Mucosa of rectum (tissue), 2 donors: ENCODE measurements at regions not wholly inside any gene's neighbourhood (a gene's known extent, or its start where the extent isn't known, plus 50 kb on each side); places are given as distances from the start of the nearest gene placed in this dataset.

Source experiments
- H3K27ac ChIP-seq, 2 donors: one replicate each; pipeline ENCODE4 v1.7.0; 2013; ENCODE audit warnings: inconsistent platforms in 2 of 2, low read depth in 2 of 2, low read length in 2 of 2
- H3K27me3 ChIP-seq, 2 donors: one replicate each; pipeline ENCODE4 v1.7.0; 2013; ENCODE audit warnings: low read length in 2 of 2; ENCODE audit not compliant: control insufficient read depth in 2 of 2, insufficient read depth in 2 of 2
- H3K36me3 ChIP-seq, 2 donors: one replicate each; pipeline ENCODE4 v1.7.0; 2013; ENCODE audit warnings: low read length in 2 of 2; ENCODE audit not compliant: control insufficient read depth in 2 of 2, insufficient read depth in 2 of 2
- H3K4me1 ChIP-seq, 2 donors: one replicate each; pipeline ENCODE4 v1.7.0; 2013; ENCODE audit warnings: low read length in 2 of 2, mild to moderate bottlenecking in 1 of 2; ENCODE audit not compliant: control insufficient read depth in 2 of 2, insufficient read depth in 2 of 2
- H3K4me3 ChIP-seq, 2 donors: one replicate each; pipeline ENCODE4 v1.7.0; 2013; ENCODE audit warnings: low read length in 2 of 2
- H3K9ac ChIP-seq, 2 donors: one replicate each; pipeline ENCODE4 v1.7.0; 2013; ENCODE audit warnings: low read length in 2 of 2, low read depth in 1 of 2, mild to moderate bottlenecking in 1 of 2
- H3K9me3 ChIP-seq, 2 donors: one replicate each; pipeline ENCODE4 v1.7.0; 2013; ENCODE audit warnings: low read length in 2 of 2; ENCODE audit not compliant: control insufficient read depth in 2 of 2
- donor health status: healthy.
- donor health status: Normal muscosa, but diverticular disease.

DNA sequence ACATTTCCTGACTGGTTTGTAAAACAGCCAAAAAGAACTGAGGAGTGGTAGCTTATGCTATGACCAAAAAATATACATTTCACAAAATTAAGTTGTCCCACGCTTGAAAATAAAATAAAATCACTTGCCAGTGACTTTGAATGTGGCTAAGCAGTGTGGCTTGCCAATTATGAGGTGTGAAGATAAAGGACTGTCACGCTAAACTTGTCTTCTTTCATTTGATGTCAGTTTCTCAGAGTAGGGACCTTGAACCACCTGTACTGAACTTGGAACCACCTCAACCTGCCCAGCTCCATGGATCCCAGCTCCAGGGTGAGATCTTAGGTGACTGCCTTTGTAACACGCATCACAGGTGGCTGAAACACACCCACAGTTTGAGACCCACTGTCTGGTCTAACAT, 113.7 kb upstream of the TBL1X start:
- H3K27me3 ChIP-seq = no peaks in the 10 kb centered on the region
- no peak overlapping the region for H3K27ac ChIP-seq

DNA sequence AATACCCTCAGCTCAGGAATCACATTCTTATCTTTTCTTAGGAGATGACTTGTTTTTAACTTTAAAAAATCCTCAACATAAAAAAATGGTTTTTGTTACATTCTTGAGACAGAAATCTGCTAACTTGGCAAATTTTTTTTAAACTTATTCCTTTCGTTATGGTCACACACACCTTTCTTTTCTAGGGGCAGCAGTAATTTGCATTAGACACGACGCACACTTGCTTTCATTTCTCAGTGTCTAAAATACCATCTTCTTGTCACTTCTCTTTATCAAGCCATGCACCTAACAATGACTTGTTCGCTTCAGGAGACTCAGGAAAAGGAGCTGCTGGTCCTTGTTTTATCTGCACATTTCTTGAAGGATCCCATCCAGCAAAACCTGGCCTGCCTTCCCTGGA, 112.6 kb upstream of the TBL1X start:
- H3K4me3 ChIP-seq = peak overlapping the region in 1 of 2 donors; percentile 39
- H3K9ac ChIP-seq = no peak overlapping the region
- H3K27ac ChIP-seq = peak overlapping the region in 1 of 2 donors; percentile 24
- no peaks in the 10 kb centered on the region for H3K36me3 ChIP-seq
- H3K27me3 ChIP-seq = no peaks in the 10 kb centered on the region
- no peaks in the 10 kb centered on the region for H3K9me3 ChIP-seq
- H3K4me1 ChIP-seq = peaks cover 0 to 5% of the 10 kb centered on the region in 2 donors

More for the DNA sequence above, 113.7 kb upstream of the TBL1X start:
- Histone ChIP-seq H3K9ac (no peak overlapping the region), H3K9me3 (no peaks in the 10 kb centered on the region), H3K4me3 (no peak overlapping the region), H3K4me1 (peaks cover 0 to 5% of the 10 kb centered on the region in 2 donors), H3K36me3 (no peaks in the 10 kb centered on the region)

GRCh38 chrX:9352694-9353411, 112.0 kb upstream of the TBL1X start:
- H3K9ac ChIP-seq = no peak overlapping the region
- H3K27me3 ChIP-seq = no peaks in the 10 kb centered on the region
- H3K4me1 ChIP-seq = peaks cover 0 to 5% of the 10 kb centered on the region in 2 donors
- peak overlapping the region in 1 of 2 donors; percentile 24 for H3K27ac ChIP-seq
- H3K9me3 ChIP-seq = no peaks in the 10 kb centered on the region
- no peaks in the 10 kb centered on the region for H3K36me3 ChIP-seq
- peak overlapping the region in 1 of 2 donors; percentile 39 for H3K4me3 ChIP-seq

DNA sequence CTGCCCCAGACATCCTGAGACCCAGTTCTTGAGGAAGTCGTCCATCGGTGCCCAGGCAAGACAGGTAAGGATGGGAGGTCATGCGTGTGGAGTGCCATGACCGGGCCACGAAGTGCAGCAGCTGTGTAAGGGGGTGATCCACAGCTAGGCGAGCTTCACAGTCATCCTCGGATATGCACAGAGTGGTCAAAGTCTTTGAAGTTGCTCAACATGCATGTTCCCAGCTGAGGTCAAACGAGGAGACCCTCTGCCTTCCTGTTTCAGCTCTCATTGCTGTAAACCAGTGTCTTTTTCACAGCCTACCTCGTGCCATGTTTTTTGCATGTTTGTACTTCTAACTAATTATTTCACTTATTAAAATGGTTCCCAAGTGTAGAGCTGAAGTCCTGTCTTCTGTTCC, 109.9 kb upstream of the TBL1X start:
- no peaks in the 10 kb centered on the region for H3K27me3 ChIP-seq
- H3K4me3 ChIP-seq = no peak overlapping the region
- peaks cover 0 to 5% of the 10 kb centered on the region in 2 donors for H3K4me1 ChIP-seq
- no peaks in the 10 kb centered on the region for H3K9me3 ChIP-seq
- H3K9ac ChIP-seq = no peak overlapping the region
- H3K36me3 ChIP-seq = no peaks in the 10 kb centered on the region
- no peak overlapping the region for H3K27ac ChIP-seq

DNA sequence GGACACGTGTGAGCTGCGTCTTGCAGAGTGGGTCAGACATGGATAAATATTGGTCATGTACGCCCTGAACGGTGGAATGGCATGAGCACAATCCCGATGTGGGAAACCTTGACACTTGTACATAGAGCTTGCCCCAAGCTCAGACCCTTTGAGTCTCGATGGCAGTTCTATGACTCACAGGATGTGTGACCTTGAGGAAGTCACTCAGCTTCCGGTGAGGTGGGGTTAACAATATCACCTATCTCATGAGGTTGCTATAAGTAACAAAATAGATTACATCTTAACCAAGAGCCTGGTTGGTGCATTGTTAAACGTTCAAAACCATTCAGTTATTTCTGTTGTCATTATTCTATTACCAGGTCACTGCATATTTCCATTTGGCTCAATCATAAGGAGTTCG, 109.1 kb upstream of the TBL1X start:
- Histone ChIP-seq H3K4me1 (peaks cover 0 to 5% of the 10 kb centered on the region in 2 donors), H3K36me3 (no peaks in the 10 kb centered on the region), H3K4me3 (no peak overlapping the region), H3K9me3 (no peaks in the 10 kb centered on the region), H3K27ac (no peak overlapping the region), H3K9ac (no peak overlapping the region), H3K27me3 (no peaks in the 10 kb centered on the region)

- Histone ChIP-seq H3K9me3 (no peaks in the 10 kb centered on the region), H3K27me3 (no peaks in the 10 kb centered on the region), H3K9ac (no peak overlapping the region), H3K36me3 (no peaks in the 10 kb centered on the region), H3K27ac (no peak overlapping the region), H3K4me3 (no peak overlapping the region), H3K4me1 (peaks cover 0 to 5% of the 10 kb centered on the region in 2 donors)
Measured at GRCh38 chrX:9356846-9357245, 108.0 kb upstream of the TBL1X start.

- Histone ChIP-seq H3K4me3 (no peak overlapping the region), H3K9ac (no peak overlapping the region), H3K36me3 (no peaks in the 10 kb centered on the region), H3K4me1 (peaks cover 0 to 3% of the 10 kb centered on the region in 2 donors), H3K27me3 (no peaks in the 10 kb centered on the region), H3K27ac (no peak overlapping the region), H3K9me3 (no peaks in the 10 kb centered on the region)
Measured at GRCh38 chrX:9357518-9358114, 107.2 kb upstream of the TBL1X start.

GRCh38 chrX:9362363-9362928, 102.4 kb upstream of the TBL1X start:
- no peak overlapping the region for H3K9ac ChIP-seq
- no peaks in the 10 kb centered on the region for H3K9me3 ChIP-seq
- no peak overlapping the region for H3K4me3 ChIP-seq
- H3K27me3 ChIP-seq = no peaks in the 10 kb centered on the region
- H3K27ac ChIP-seq = no peak overlapping the region
- H3K4me1 ChIP-seq = no peaks in the 10 kb centered on the region
- no peaks in the 10 kb centered on the region for H3K36me3 ChIP-seq

DNA sequence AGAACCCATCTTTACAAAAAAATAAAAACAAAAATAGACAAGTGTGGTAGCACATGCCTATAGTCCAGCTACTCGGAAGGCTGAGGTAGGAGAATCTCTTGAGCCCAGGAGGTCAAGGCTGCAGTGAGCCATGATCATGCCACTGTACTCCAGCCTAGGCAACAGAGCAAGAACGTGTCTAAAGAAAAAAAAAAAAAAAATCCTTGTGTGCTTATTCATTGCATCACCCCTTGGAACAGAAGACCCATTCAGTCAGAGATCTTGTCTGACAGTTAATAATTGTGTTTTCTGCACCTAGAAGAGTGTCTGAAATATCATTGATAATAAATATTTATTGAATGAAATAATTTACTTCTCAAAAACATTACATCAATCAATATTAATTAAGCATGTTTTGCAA, 97.4 kb upstream of the TBL1X start:
- H3K4me1 ChIP-seq = no peaks in the 10 kb centered on the region
- H3K4me3 ChIP-seq = no peak overlapping the region
- no peak overlapping the region for H3K9ac ChIP-seq
- H3K27ac ChIP-seq = no peak overlapping the region
- H3K9me3 ChIP-seq = no peaks in the 10 kb centered on the region
- H3K36me3 ChIP-seq = no peaks in the 10 kb centered on the region
- no peaks in the 10 kb centered on the region for H3K27me3 ChIP-seq

DNA sequence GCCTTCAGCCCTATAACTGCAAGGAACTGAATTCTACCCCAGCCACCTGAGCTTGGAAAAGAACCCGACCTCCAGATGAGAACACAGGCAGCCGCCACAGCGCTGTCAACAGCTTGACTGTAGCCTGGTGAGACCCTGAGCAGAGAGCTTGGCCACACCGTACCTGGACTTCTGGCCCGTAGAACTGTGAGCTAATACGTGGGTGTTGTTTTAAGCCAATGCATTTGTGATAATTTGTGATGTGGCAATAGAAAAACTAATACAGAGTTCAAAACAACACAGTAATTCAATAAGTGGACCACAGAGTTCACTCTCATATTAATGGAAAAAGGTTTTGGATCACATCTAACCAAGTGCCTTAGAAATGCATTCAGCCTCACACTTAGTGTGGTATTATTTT, 96.6 kb upstream of the TBL1X start:
- Histone ChIP-seq H3K4me1 (peaks cover 0 to under 1% of the 10 kb centered on the region in 2 donors), H3K9ac (no peak overlapping the region), H3K36me3 (no peaks in the 10 kb centered on the region), H3K27me3 (no peaks in the 10 kb centered on the region), H3K27ac (no peak overlapping the region), H3K9me3 (no peaks in the 10 kb centered on the region), H3K4me3 (no peak overlapping the region)
